Stimulated activated CD8-positive, alpha-beta memory T cell treated with anti-CD3 and anti-CD28 coated beads, Interleukin-12 subunit alpha, Interleukin-12 subunit beta, amount 100 ng/mL, for 24 hours (primary cell): ENCODE measurements at regions not wholly inside any gene's neighbourhood (a gene's known extent, or its start where the extent isn't known, plus 50 kb on each side); places are given as distances from the start of the nearest gene placed in this dataset.
"Not testable (repeated sequence)": the region's sequence is repeated elsewhere in the genome, so short reads cannot be mapped to it uniquely, and the experiment has no call there.

ENCODE experiments used
- DNase-seq: peaks from one replicate; pipeline ENCODE4 v3.0.0-alpha.2; 2020; ENCODE audit errors: extremely low read depth

DNA sequence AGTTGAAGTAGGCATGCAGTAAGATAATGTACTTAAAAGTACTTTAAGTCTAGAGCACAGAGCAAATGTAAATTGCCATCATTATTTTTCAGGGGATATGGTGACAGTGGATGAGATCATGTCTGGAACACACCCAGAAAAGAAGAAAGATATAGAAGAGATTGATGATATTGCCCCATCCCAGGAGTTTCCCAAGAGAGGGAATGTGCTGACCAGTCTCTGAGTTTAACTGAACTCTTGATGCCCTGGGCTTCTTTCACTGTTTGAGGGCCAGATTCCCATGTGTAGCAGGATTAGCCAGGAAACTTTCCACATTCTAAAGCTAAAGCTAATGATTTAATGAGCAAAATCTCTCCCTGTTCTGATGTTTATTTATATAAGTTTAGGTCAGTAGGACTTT is 366.8 kb upstream of the UMPS start:
- DNase-seq, result no peak

GRCh38 chr3:124364317-124365020 is 365.8 kb upstream of the UMPS start:
- no peak for DNase-seq

- not testable (repeated sequence) for DNase-seq
Observed at GRCh38 chr3:124366655-124367054, 363.6 kb upstream of the UMPS start.

DNA sequence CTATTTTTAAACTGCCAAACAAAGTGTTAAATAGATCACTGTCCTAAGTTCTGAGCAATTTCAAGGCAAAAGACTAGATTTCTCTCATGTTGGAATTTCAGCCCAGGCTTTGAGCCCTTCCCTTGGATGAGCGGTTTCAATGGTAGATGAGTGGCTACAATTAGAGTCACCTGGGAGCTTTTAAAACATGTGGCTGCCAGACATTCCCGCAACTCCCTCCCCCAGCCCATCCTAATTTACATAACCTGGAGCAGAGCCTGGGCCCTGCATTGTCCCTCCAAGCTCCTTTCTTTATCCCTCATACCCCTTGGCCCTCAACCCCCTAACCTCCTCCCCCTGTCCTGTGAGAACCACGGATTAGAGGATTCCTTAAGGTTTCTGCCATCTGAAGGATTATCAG is 357.5 kb upstream of the UMPS start:
- DNase-seq, result no peak

GRCh38 chr3:124373524-124373923 is 356.7 kb upstream of the UMPS start:
- DNase-seq, result no peak

DNA sequence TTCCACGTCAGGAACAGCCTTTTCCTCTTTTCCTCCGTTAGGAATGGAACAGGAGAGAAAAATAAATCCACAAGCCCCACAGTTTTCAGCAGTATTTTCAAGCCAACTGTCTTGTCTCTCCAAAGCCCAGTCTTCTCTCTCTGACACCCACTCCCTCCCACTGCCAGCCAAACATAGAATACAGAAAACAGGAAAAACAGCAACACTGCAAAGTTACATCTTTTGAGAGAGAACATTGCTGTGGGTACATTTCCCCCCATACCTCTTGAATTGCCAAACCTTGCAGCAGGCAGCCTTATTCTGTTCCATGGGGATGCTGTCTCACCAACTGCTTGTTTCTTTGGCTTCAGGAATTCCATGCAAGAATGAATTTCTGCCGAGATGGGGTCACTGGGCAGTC is 355.7 kb upstream of the UMPS start:
- DNase-seq, result no peak

- no peak for DNase-seq
Observed at GRCh38 chr3:124381575-124382333, 348.5 kb upstream of the UMPS start.

DNA sequence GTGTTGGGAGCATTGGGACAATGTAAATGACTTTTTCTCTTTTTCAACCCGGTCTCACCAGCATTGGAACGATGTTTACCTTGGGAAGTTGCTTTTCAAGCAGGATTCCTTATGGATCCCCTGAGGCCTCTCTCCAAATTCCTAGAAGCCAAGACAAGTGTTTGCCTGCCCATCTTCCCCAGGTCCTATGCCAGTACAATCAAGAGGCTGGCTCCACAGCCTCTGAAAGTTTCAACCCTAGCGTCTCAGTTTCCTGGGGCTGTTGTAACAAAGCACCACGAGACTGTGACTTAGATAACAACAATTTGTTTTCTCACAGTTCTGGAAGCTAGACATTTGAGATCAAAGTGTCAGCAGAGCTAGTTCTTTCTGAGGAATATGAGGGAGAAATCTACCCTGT is 347.2 kb upstream of the UMPS start:
- DNase-seq, result no peak

DNA sequence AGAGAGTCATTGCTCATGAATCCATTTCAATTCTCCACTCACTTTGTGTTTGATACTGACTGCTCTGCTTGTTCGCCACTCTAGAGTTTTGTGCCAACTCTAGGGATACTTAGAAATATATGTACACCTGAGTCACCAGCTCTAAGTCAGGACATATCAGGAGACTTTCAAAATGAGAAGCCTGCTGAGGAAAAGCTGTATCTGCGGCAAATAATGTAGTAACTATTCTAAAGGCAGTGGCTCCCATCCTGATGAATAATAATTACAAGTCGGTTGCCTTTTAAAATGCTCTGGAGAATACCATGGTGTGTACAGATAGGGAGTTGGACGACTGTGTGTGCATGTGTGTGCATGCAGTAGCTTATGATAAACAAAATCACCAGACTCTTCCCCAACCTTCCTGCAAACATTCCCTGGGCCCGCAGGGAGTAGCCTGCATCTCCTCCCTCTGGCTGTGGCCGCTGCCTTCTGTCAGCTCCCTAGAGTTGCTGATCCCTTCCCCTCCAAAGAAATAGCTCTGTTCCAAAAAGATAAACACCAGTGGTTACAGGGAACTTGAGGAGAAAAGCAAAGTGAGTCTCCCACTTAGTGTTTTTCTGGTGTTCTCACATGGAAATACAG is 346.3 kb upstream of the UMPS start:
- no peak for DNase-seq

DNA sequence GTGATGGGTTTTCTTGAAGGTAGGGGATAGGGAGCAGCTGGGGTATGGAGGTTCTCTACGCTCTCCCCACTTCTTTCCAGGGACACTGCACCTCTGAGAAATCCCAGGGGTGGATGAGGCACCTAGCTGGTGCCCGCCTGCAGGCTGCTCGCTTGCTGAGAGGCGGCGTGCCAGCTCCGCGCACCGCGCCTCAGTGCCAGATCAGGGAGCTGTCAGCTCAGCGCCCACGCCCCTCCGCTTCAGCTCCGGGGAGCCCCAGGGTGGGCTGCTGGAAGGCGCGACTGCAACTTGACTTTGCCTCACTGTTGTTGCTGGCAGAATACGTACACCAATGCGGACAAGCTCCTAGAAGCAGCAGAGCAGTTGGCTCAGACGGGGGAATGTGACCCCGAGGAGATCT is 345.7 kb upstream of the UMPS start:
- DNase-seq, result no peak

DNA sequence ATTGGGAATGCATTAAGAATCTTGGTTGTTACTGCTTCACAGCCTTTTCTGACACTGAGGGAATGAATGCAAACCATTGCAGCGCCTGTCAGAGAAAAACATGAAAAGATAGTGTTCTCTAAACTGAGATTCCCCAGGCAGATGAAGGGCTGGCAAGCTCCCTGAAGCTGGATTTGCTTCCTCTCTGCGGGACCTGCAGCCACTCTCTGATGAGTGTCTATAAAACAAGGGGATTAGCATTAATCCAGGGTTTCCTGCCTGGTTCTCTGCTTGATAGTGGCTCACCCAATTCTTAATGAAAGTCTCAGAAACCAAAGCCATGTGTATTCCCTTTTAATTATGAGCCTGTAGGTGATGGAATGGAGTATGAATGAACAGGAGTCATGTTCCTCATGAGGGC is 344.3 kb upstream of the UMPS start:
- DNase-seq, result no peak

DNA sequence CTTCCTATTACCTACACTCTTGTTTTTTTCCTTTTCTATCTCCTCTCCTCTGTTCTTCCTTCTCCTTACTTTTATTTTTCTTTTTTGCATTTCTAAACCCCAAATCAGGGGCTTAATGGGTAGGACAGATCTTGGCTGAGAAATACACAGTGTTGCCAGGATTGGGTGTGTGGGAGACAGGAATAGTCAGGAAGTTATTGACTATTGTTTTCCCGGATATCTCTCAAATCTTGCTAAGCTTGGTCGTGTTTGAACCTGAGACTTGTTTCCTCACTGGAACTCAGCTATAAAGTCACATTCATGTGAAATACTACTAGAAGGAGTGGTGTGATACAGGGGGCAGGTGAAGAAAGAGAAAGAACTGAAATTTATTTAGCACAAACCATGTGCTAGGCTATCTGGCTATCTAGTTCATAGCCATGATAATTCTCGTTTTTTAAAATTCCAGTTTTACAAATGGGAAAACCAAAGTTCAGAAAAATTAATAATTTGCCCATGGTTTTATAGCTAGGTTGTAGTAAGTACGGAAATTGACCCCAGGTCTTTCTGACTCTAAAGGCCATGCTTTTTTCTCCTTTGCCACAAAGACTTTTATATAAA is 343.2 kb upstream of the UMPS start:
- no peak for DNase-seq

- DNase-seq, result no peak
Observed at GRCh38 chr3:124391774-124392173, 338.5 kb upstream of the UMPS start.

DNA sequence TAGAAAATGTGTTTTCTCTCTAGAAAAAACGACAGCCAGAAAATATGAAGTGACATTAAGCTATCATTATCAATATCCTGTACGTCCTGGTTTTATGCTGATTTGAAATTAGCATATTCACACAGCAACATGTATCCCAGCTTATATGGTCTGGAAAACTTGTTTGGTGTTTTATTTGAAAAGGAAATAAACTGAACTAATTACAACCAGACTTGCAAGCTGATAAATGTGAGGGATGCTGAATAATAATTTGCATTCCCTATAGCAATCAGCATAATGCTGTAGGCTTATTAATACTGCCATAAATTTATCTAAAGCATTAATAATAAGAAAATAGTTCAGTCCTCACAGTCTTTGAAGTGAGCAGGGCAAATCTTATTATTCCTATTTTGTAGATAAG is 336.9 kb upstream of the UMPS start:
- no peak for DNase-seq

- DNase-seq, result no peak
Observed at GRCh38 chr3:124395162-124395561, 335.1 kb upstream of the UMPS start.

DNA sequence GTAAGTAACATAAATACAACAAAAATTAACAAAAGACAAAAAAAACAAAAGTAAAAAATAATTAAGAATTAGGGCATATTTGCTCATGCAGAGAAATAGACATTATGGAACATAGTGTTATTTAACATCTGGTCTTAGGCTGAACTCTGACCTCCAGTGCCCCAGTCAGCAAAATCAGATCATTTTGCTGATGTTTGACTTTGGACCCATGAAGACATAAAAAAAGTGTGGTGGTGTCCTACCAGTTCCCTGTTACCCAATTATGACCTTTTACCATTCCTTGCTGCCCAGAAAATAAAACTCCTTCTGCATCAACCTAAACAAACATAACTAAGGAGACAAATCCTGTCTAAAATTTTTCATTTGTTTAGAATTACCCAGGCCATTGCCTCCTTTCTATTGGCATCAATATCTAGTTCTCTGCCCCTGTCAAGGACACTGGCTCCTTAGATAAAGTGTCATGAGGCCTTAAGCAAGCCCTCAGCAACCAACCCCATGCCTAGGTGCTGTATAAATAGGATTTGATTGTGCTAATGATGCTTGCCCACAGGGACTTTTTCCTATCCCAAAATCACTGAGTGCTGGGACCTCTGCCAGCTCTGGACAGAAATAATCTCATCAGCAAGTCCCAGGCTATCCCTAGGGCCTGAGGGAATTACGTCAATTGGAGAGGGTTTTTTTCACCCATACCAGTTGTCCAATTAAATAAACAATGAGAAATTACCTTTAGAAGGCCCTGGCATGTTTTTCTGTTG is 334.5 kb upstream of the UMPS start:
- DNase-seq, result no peak

GRCh38 chr3:124396339-124396950 is 333.8 kb upstream of the UMPS start:
- DNase-seq, result no peak

- DNase-seq, result no peak
Observed at GRCh38 chr3:124397088-124397487, 333.2 kb upstream of the UMPS start.

- DNase-seq, result no peak
Observed at GRCh38 chr3:124398594-124398993, 331.7 kb upstream of the UMPS start.

- no peak for DNase-seq
Observed at GRCh38 chr3:124401843-124402242, 328.4 kb upstream of the UMPS start.

DNA sequence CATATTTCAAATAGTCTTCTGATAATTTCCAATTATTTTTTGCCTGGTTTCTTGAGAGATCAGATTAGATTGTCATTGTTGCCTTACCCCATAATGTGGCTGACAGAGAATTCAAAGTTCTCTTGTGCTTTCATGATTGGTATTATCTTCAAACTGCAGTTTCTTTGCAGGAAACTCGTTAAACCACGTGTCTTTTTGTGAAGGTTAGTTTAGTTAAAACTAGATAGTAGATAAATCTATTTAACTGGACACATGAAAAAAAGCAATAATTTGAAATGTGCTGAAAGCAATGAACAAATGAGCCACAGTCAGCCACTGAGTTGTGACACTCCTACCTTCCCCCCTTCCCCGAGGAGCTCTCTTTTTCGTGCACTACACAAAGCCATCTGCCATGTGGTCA is 327.5 kb upstream of the UMPS start:
- no peak for DNase-seq

GRCh38 chr3:124404621-124405020 is 325.6 kb upstream of the UMPS start:
- no peak for DNase-seq
